ENCODE measurements at regions not wholly inside any gene's neighbourhood (a gene's known extent, or its start where the extent isn't known, plus 50 kb on each side); places are given as distances from the start of the nearest gene placed in this dataset.

GRCh38 chr22:48070760-48071159 lies 1308.3 kb downstream of the TBC1D22A start:
- WGBS (ENCODE audit: insufficient coverage) = 80% methylated on average over 1 of the region's 4 CpGs
- Histone ChIP-seq H3K36me3 (replicated peaks in 1 of 2; ENCODE audit: control extremely low read depth in 1 of 2, control insufficient read depth in 1 of 2, extremely low read depth in 1 of 2, insufficient read depth in 2 of 2, low read length in 1 of 2) (no peaks in the 10 kb centered on the region), H2AFZ (ENCODE audit: insufficient read depth, low read depth, low read length, poor library complexity, severe bottlenecking) (no peak overlapping the region), H4K20me1 (ENCODE audit: control insufficient read depth, insufficient read depth, low read length, poor library complexity, severe bottlenecking) (no peaks in the 10 kb centered on the region), H3K27ac (ENCODE audit: low read length in 2 of 2) (no peak overlapping the region), H3K9ac (ENCODE audit: low read length) (no peak overlapping the region), H3K4me1 (ENCODE audit: control insufficient read depth in 2 of 2, insufficient read depth in 2 of 2, low read length in 2 of 2) (peaks cover 3 to 7% of the 10 kb centered on the region in 2 donors), H3K4me2 (replicated peaks; ENCODE audit: low read depth, low read length, poor library complexity, severe bottlenecking) (no peak overlapping the region), H3K79me2 (ENCODE audit: control insufficient read depth, insufficient read depth, low read length) (no peaks in the 10 kb centered on the region), H3K27me3 (replicated peaks in 1 of 4; ENCODE audit: control extremely low read depth in 1 of 4, control insufficient read depth in 3 of 4, insufficient read depth in 4 of 4, low read length in 3 of 4) (no peaks in the 10 kb centered on the region), H3K4me3 (ENCODE audit: control extremely low read depth in 1 of 5, extremely low read depth in 1 of 5, insufficient read depth in 1 of 5, low read depth in 2 of 5, low read length in 4 of 5) (no peak overlapping the region), H3K9me3 (ENCODE audit: control extremely low read depth in 1 of 3, control insufficient read depth in 2 of 3, insufficient read depth in 1 of 3, low read length in 2 of 3) (peaks cover 0 to 4% (median 0%) of the 10 kb centered on the region in 3 donors)
- ATAC-seq (ENCODE audit: low read depth) (no peak), DNase-seq (no peak)
- peaks cover 19% of the 10 kb centered on the region for H3K4me1 Mint-ChIP-seq
- ChIA-PET POLR2A (no interaction called here), CTCF (no interaction called here)
- TF ChIP-seq, protein P1, sequence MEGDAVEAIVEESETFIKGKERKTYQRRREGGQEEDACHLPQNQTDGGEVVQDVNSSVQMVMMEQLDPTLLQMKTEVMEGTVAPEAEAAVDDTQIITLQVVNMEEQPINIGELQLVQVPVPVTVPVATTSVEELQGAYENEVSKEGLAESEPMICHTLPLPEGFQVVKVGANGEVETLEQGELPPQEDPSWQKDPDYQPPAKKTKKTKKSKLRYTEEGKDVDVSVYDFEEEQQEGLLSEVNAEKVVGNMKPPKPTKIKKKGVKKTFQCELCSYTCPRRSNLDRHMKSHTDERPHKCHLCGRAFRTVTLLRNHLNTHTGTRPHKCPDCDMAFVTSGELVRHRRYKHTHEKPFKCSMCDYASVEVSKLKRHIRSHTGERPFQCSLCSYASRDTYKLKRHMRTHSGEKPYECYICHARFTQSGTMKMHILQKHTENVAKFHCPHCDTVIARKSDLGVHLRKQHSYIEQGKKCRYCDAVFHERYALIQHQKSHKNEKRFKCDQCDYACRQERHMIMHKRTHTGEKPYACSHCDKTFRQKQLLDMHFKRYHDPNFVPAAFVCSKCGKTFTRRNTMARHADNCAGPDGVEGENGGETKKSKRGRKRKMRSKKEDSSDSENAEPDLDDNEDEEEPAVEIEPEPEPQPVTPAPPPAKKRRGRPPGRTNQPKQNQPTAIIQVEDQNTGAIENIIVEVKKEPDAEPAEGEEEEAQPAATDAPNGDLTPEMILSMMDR (IDR thresholded peaks at IDR 0.05) = no peak
- no peak for TF ChIP-seq EZH2 (IDR thresholded peaks at IDR 0.05; ENCODE audit: borderline replicate concordance, insufficient read depth, low read depth, low read length, poor library complexity, severe bottlenecking)
- no peaks in the 10 kb centered on the region for H3K9me3 Mint-ChIP-seq (ENCODE audit: insufficient read depth)
- intact Hi-C loops (cut with micrococcal nuclease) = no loop called here
- no peaks in the 10 kb centered on the region for H3K27me3 Mint-ChIP-seq
- no peak overlapping the region for H3K4me3 Mint-ChIP-seq
- no peak overlapping the region for H3K27ac Mint-ChIP-seq

DNA sequence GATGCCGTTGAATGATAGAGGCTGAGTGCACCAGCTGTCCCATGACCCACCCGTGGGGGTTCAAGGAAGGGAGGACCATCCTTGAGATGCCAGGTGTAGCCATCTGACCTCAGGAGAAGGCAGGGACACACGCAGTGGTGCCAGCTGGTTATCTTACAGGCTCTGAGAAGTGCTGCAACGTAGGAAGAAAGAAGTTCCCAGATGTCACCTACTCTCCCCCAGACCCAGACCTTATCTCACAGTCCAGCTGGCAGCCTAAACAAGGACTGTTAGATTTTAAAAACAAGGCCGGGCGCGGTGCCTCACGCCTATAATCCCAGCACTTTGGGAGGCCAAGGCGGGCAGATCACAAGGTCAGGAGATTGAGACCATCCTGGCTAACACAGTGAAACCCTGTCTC lies 1307.6 kb downstream of the TBC1D22A start:
- H3K4me3 Mint-ChIP-seq = no peak overlapping the region
- Histone ChIP-seq H3K27me3 (replicated peaks in 1 of 4; ENCODE audit: control extremely low read depth in 1 of 4, control insufficient read depth in 3 of 4, insufficient read depth in 4 of 4, low read length in 3 of 4) (no peaks in the 10 kb centered on the region), H4K20me1 (ENCODE audit: control insufficient read depth, insufficient read depth, low read length, poor library complexity, severe bottlenecking) (no peaks in the 10 kb centered on the region), H3K9me3 (ENCODE audit: control extremely low read depth in 1 of 3, control insufficient read depth in 2 of 3, insufficient read depth in 1 of 3, low read length in 2 of 3) (peaks cover 0 to 4% (median 0%) of the 10 kb centered on the region in 3 donors), H3K4me3 (ENCODE audit: control extremely low read depth in 1 of 5, extremely low read depth in 1 of 5, insufficient read depth in 1 of 5, low read depth in 2 of 5, low read length in 4 of 5) (no peak overlapping the region), H3K9ac (ENCODE audit: low read length) (no peak overlapping the region), H3K27ac (ENCODE audit: low read length in 2 of 2) (no peak overlapping the region), H3K79me2 (ENCODE audit: control insufficient read depth, insufficient read depth, low read length) (no peaks in the 10 kb centered on the region), H3K36me3 (replicated peaks in 1 of 2; ENCODE audit: control extremely low read depth in 1 of 2, control insufficient read depth in 1 of 2, extremely low read depth in 1 of 2, insufficient read depth in 2 of 2, low read length in 1 of 2) (no peaks in the 10 kb centered on the region), H3K4me1 (ENCODE audit: control insufficient read depth in 2 of 2, insufficient read depth in 2 of 2, low read length in 2 of 2) (peaks cover 3 to 7% of the 10 kb centered on the region in 2 donors), H3K4me2 (replicated peaks; ENCODE audit: low read depth, low read length, poor library complexity, severe bottlenecking) (no peak overlapping the region), H2AFZ (ENCODE audit: insufficient read depth, low read depth, low read length, poor library complexity, severe bottlenecking) (no peak overlapping the region)
- H3K9me3 Mint-ChIP-seq (ENCODE audit: insufficient read depth) = no peaks in the 10 kb centered on the region
- intact Hi-C loops (cut with micrococcal nuclease) = no loop called here
- POLR2A ChIA-PET = no interaction called here
- no peaks in the 10 kb centered on the region for H3K27me3 Mint-ChIP-seq
- TF ChIP-seq, protein P1 (IDR thresholded peaks at IDR 0.05) = no peak
- TF ChIP-seq EZH2 (IDR thresholded peaks at IDR 0.05; ENCODE audit: borderline replicate concordance, insufficient read depth, low read depth, low read length, poor library complexity, severe bottlenecking) = no peak
- ATAC-seq (ENCODE audit: low read depth) (no peak), DNase-seq (no peak)
- 95% methylated on average over 7 of the region's 9 CpGs for WGBS (ENCODE audit: insufficient coverage)
- H3K27ac Mint-ChIP-seq = no peak overlapping the region
- CTCF ChIA-PET = no interaction called here
- peaks cover 19% of the 10 kb centered on the region for H3K4me1 Mint-ChIP-seq
